SK-N-SH treated with all-trans-retinoic acid at 6 μM for 48 hours (cell line): ENCODE measurements at regions not wholly inside any gene's neighbourhood (a gene's known extent, or its start where the extent isn't known, plus 50 kb on each side); places are given as distances from the start of the nearest gene placed in this dataset.

Experiments used
- ATAC-seq: fragments of 200-7000 bp; cut with Tn5 transposase; 3 replicates; pipeline ENCODE4 v1.9.1; 2020; ENCODE audit warnings: mild to moderate bottlenecking, moderate library complexity
- ARNTL ChIP-seq: fragments of 450-650 bp; formaldehyde crosslinking; IDR thresholded peaks from 2 replicates; pipeline ENCODE4 v1.5.0; 2020; ENCODE audit warnings: low read depth, mild to moderate bottlenecking, moderate library complexity, borderline replicate concordance
- BACH2 ChIP-seq: fragments of 250-450 bp; sonication (Bioruptor Pico); IDR thresholded peaks from 2 replicates; pipeline ENCODE4 v1.9.0; 2021; ENCODE audit warnings: mild to moderate bottlenecking, borderline replicate concordance
- CREB5 ChIP-seq: fragments of 250-450 bp; sonication (Bioruptor Pico); IDR thresholded peaks from 2 replicates; pipeline ENCODE4 v1.5.1; 2020; ENCODE audit warnings: low read depth, mild to moderate bottlenecking, moderate library complexity
- CSDC2 ChIP-seq: fragments of 250-450 bp; sonication (Bioruptor Pico); IDR thresholded peaks from 2 replicates; pipeline ENCODE4 v1.5.0; 2020; ENCODE audit warnings: mild to moderate bottlenecking, moderate library complexity
- ESRRG ChIP-seq: fragments of 250-450 bp; sonication (Bioruptor Pico); IDR thresholded peaks from 2 replicates; pipeline ENCODE4 v1.6.1; 2021; ENCODE audit warnings: mild to moderate bottlenecking
- GLIS3 ChIP-seq: fragments of 250-450 bp; sonication (Bioruptor Pico); IDR thresholded peaks from 2 replicates; pipeline ENCODE4 v1.5.0; 2020; ENCODE audit warnings: mild to moderate bottlenecking, moderate library complexity
- ISL1 ChIP-seq: fragments of 250-450 bp; sonication (Bioruptor Pico); IDR thresholded peaks from 2 replicates; pipeline ENCODE4 v2.1.2; 2022; ENCODE audit warnings: mild to moderate bottlenecking, moderate library complexity
- OSR1 ChIP-seq: fragments of 250-450 bp; sonication (Bioruptor Pico); IDR thresholded peaks from 2 replicates; pipeline ENCODE4 v1.8.0; 2022; ENCODE audit warnings: moderate library complexity, mild to moderate bottlenecking, inconsistent platforms
- PATZ1 ChIP-seq: fragments of 250-450 bp; sonication (Bioruptor Pico); IDR thresholded peaks from 2 replicates; pipeline ENCODE4 v1.8.0; 2020; ENCODE audit warnings: mild to moderate bottlenecking, moderate library complexity, borderline replicate concordance
- POU6F1 ChIP-seq: fragments of 250-450 bp; sonication (Bioruptor Pico); IDR thresholded peaks from 2 replicates; pipeline ENCODE4 v1.8.0; 2021; ENCODE audit warnings: low read depth, mild to moderate bottlenecking, moderate library complexity, borderline replicate concordance
- PPARA ChIP-seq: fragments of 250-450 bp; sonication (Bioruptor Pico); IDR thresholded peaks from 2 replicates; pipeline ENCODE4 v1.5.0; 2020; ENCODE audit warnings: mild to moderate bottlenecking, borderline replicate concordance
- RARB ChIP-seq: fragments of 250-450 bp; sonication (Bioruptor Pico); IDR thresholded peaks from 2 replicates; pipeline ENCODE4 v1.8.0; 2021; ENCODE audit warnings: mild to moderate bottlenecking, moderate library complexity
- SNAI2 ChIP-seq: fragments of 250-450 bp; sonication (Bioruptor Pico); IDR thresholded peaks from 2 replicates; pipeline ENCODE4 v1.5.0; 2020; ENCODE audit warnings: mild to moderate bottlenecking, moderate library complexity
- TOX ChIP-seq: fragments of 250-450 bp; sonication (Bioruptor Pico); IDR thresholded peaks from 2 replicates; pipeline ENCODE4 v1.8.0; 2021; ENCODE audit warnings: mild to moderate bottlenecking, moderate library complexity, borderline replicate concordance
- ZC3H10 ChIP-seq: fragments of 250-450 bp; sonication (Bioruptor Pico); IDR thresholded peaks from 2 replicates; pipeline ENCODE4 v1.5.1; 2021; ENCODE audit warnings: mild to moderate bottlenecking, moderate library complexity
- ZFP3 ChIP-seq: fragments of 250-450 bp; sonication (Bioruptor Pico); IDR thresholded peaks from 2 replicates; pipeline ENCODE4 v1.5.0; 2020; ENCODE audit warnings: mild to moderate bottlenecking, moderate library complexity
- ZFP30 ChIP-seq: fragments of 450-650 bp; formaldehyde crosslinking; IDR thresholded peaks from 2 replicates; pipeline ENCODE4 v1.5.0; 2022; ENCODE audit warnings: mild to moderate bottlenecking, moderate library complexity
- ZNF565 ChIP-seq: fragments of 450-650 bp; formaldehyde crosslinking; conservative IDR thresholded peaks from 2 replicates; pipeline ENCODE4 v1.5.0; 2020; ENCODE audit warnings: low read depth, mild to moderate bottlenecking, moderate library complexity
- ZNF70 ChIP-seq: fragments of 450-650 bp; formaldehyde crosslinking; IDR thresholded peaks from 2 replicates; pipeline ENCODE4 v1.5.0; 2020; ENCODE audit warnings: mild to moderate bottlenecking, moderate library complexity
- ZNF8 ChIP-seq: fragments of 450-650 bp; formaldehyde crosslinking; IDR thresholded peaks from 2 replicates; pipeline ENCODE4 v1.5.0; 2020; ENCODE audit warnings: mild to moderate bottlenecking, moderate library complexity
- TF ChIP-seq, protein P1 (sequence below): fragments of 250-450 bp; sonication (Bioruptor Pico); IDR thresholded peaks from 2 replicates; pipeline ENCODE4 v1.5.0; 2020; ENCODE audit warnings: mild to moderate bottlenecking, moderate library complexity
- TF ChIP-seq, protein P2 (sequence below): fragments of 250-450 bp; sonication (Bioruptor Pico); IDR thresholded peaks from 2 replicates; pipeline ENCODE4 v1.5.1; 2021; ENCODE audit warnings: mild to moderate bottlenecking, moderate library complexity

DNA sequence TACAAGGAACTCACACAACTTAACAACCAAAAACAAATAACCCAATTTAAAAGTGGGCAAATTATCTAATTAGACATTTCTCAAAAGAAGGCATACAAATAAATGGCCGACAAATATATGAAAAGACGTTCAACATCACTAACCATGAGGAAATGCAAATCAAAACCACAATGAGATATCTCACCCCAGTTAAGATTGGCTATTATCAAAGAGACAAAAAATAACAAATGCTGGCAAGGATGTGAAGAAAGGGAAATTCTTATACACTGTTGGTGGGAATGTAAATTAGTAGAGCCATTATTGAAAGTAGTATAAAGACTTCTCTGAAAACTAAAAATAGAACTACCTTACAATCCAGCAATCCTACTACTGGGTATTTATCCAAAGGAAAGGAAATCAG lies 96.7 kb upstream of the SIRPG start:
- TF ChIP-seq CSDC2 (CRISPR knock-in tag) (no peak), ZNF565 (CRISPR knock-in tag) (no peak), CREB5 (no peak), POU6F1 (CRISPR knock-in tag) (no peak), ZFP30 (CRISPR knock-in tag) (no peak), BACH2 (no peak), PPARA (no peak), TOX (CRISPR knock-in tag) (no peak), ESRRG (CRISPR knock-in tag) (no peak), ARNTL (CRISPR knock-in tag) (no peak), RARB (CRISPR knock-in tag) (no peak), ZNF8 (no peak), GLIS3 (no peak), ZNF70 (no peak)
- TF ChIP-seq, protein P1, sequence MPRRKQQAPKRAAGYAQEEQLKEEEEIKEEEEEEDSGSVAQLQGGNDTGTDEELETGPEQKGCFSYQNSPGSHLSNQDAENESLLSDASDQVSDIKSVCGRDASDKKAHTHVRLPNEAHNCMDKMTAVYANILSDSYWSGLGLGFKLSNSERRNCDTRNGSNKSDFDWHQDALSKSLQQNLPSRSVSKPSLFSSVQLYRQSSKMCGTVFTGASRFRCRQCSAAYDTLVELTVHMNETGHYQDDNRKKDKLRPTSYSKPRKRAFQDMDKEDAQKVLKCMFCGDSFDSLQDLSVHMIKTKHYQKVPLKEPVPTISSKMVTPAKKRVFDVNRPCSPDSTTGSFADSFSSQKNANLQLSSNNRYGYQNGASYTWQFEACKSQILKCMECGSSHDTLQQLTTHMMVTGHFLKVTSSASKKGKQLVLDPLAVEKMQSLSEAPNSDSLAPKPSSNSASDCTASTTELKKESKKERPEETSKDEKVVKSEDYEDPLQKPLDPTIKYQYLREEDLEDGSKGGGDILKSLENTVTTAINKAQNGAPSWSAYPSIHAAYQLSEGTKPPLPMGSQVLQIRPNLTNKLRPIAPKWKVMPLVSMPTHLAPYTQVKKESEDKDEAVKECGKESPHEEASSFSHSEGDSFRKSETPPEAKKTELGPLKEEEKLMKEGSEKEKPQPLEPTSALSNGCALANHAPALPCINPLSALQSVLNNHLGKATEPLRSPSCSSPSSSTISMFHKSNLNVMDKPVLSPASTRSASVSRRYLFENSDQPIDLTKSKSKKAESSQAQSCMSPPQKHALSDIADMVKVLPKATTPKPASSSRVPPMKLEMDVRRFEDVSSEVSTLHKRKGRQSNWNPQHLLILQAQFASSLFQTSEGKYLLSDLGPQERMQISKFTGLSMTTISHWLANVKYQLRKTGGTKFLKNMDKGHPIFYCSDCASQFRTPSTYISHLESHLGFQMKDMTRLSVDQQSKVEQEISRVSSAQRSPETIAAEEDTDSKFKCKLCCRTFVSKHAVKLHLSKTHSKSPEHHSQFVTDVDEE: no peak

DNA sequence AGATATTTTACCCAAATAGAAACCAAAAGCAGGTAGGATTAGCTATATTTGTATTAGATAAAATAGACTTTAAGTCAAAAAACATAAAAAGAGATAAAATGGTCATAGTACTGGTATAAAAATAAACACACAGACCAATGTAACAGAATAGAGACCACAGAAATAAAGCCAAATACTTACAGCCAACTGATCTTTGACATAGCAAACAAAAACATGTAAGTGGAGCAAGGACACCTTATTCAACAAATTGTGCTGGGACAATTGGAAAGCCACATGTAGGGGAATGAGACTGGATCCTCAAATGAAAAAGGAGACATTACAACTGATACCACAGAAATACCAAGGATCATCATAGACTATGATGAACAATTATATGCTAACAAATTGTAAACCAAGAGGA lies 94.5 kb upstream of the SIRPG start:
- no peak for ATAC-seq

More for the DNA sequence above, 96.7 kb upstream of the SIRPG start:
- no peak for ATAC-seq

More for the DNA sequence above, 94.5 kb upstream of the SIRPG start:
- TF ChIP-seq ZNF70: no peak
- TF ChIP-seq, protein P2, sequence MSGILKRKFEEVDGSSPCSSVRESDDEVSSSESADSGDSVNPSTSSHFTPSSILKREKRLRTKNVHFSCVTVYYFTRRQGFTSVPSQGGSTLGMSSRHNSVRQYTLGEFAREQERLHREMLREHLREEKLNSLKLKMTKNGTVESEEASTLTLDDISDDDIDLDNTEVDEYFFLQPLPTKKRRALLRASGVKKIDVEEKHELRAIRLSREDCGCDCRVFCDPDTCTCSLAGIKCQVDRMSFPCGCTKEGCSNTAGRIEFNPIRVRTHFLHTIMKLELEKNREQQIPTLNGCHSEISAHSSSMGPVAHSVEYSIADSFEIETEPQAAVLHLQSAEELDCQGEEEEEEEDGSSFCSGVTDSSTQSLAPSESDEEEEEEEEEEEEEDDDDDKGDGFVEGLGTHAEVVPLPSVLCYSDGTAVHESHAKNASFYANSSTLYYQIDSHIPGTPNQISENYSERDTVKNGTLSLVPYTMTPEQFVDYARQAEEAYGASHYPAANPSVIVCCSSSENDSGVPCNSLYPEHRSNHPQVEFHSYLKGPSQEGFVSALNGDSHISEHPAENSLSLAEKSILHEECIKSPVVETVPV (CRISPR knock-in tag): no peak
- TF ChIP-seq ZFP30 (CRISPR knock-in tag): no peak
- no peak for TF ChIP-seq TOX (CRISPR knock-in tag)
- no peak for TF ChIP-seq RARB (CRISPR knock-in tag)
- TF ChIP-seq ZNF8: no peak
- no peak for TF ChIP-seq ZFP3
- no peak for TF ChIP-seq BACH2
- TF ChIP-seq POU6F1 (CRISPR knock-in tag): no peak
- TF ChIP-seq ZNF565 (CRISPR knock-in tag): no peak
- no peak for TF ChIP-seq SNAI2 (CRISPR knock-in tag)
- no peak for TF ChIP-seq ISL1
- no peak for TF ChIP-seq OSR1 (CRISPR knock-in tag)
- no peak for TF ChIP-seq CSDC2 (CRISPR knock-in tag)
- TF ChIP-seq PATZ1 (CRISPR knock-in tag): no peak
- no peak for TF ChIP-seq ESRRG (CRISPR knock-in tag)
- TF ChIP-seq, protein P1: no peak
- no peak for TF ChIP-seq ZC3H10
